HL-60 (cell line): ENCODE measurements at regions not wholly inside any gene's neighbourhood (a gene's known extent, or its start where the extent isn't known, plus 50 kb on each side); places are given as distances from the start of the nearest gene placed in this dataset.

Experiments
- DNase-seq, 2 experiments: peaks; one replicate each; pipeline ENCODE4 v3.0.0-alpha.2; 2010 to 2020; ENCODE audit warnings: low read depth in 1 of 2, low spot score in 1 of 2
- H3K27ac ChIP-seq: fragments of 250-450 bp; sonication (Bioruptor Pico); replicated peaks from 2 replicates; pipeline ENCODE4 v1.5.1; 2020; ENCODE audit warnings: mild to moderate bottlenecking, moderate library complexity
- H3K27me3 ChIP-seq: fragments of 250-450 bp; sonication (Bioruptor Pico); 2 replicates; pipeline ENCODE4 v1.5.1; 2021; ENCODE audit warnings: mild to moderate bottlenecking, moderate library complexity; ENCODE audit not compliant: insufficient read depth, poor library complexity, severe bottlenecking
- H3K4me3 ChIP-seq: replicated peaks from 2 replicates; pipeline ENCODE4 v1.5.1; 2011; ENCODE audit warnings: mild to moderate bottlenecking, control low read depth, low read length; ENCODE audit not compliant: insufficient read depth
- CTCF ChIP-seq: IDR thresholded peaks from one replicate; pipeline ENCODE4 v1.5.1; 2011; ENCODE audit warnings: low read length, control low read depth, inconsistent platforms; ENCODE audit not compliant: insufficient read depth
- GABPA ChIP-seq: IDR thresholded peaks from 2 replicates; pipeline ENCODE4 v1.6.1; 2012; ENCODE audit warnings: low read depth
- POLR2AphosphoS5 ChIP-seq: IDR thresholded peaks from 2 replicates; pipeline ENCODE4 v1.6.1; 2012; ENCODE audit warnings: low read depth
- REST ChIP-seq: IDR thresholded peaks from 2 replicates; pipeline ENCODE4 v1.6.1; 2012; ENCODE audit warnings: low read depth; ENCODE audit not compliant: insufficient replicate concordance
- SPI1 ChIP-seq: IDR thresholded peaks from 2 replicates; pipeline ENCODE4 v1.6.1; 2012; ENCODE audit warnings: low read depth, mild to moderate bottlenecking, borderline replicate concordance

- H3K4me3 ChIP-seq: no peak overlapping the region
- no peak overlapping the region for H3K27ac ChIP-seq
- no peak for DNase-seq
Measured at GRCh38 chr9:73528926-73529325, 377.3 kb downstream of the ANXA1 start.

DNA sequence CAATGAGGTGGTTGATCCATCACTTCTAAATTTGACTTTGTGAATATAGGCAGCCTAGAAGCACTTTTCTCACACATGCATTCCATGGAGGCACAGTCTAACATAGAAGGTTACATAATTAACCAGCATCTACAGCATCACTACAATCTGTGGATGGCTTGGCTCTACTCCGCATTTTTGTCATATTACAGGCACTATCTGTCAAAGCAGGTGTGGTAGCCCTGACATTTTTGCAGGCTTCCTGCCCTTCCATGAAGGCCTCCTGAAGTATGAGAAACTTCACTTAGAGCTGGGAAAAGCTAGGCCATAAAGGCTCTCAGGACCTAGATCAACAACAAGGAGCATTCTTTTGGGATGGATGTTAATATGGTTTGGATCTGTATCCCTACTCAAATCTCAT lies 378.0 kb downstream of the ANXA1 start:
- Histone ChIP-seq H3K4me3 (no peak overlapping the region), H3K27ac (no peak overlapping the region), H3K27me3 (no peaks in the 10 kb centered on the region)
- TF ChIP-seq REST (no peak), SPI1 (no peak), CTCF (no peak), POLR2AphosphoS5 (no peak), GABPA (no peak)
- no peak for DNase-seq

More at GRCh38 chr9:73528926-73529325, 377.3 kb downstream of the ANXA1 start:
- no peaks in the 10 kb centered on the region for H3K27me3 ChIP-seq
- TF ChIP-seq SPI1: no peak
- no peak for TF ChIP-seq REST
- no peak for TF ChIP-seq CTCF
- no peak for TF ChIP-seq GABPA
- no peak for TF ChIP-seq POLR2AphosphoS5

- no peak overlapping the region for H3K27ac ChIP-seq
- DNase-seq: no peak
- H3K4me3 ChIP-seq: no peak overlapping the region
- no peaks in the 10 kb centered on the region for H3K27me3 ChIP-seq
- TF ChIP-seq CTCF: no peak
- TF ChIP-seq REST: no peak
- no peak for TF ChIP-seq SPI1
- TF ChIP-seq GABPA: no peak
- no peak for TF ChIP-seq POLR2AphosphoS5
Measured at GRCh38 chr9:73531051-73531532, 379.4 kb downstream of the ANXA1 start.
